CD4-positive, alpha-beta T cell (primary cell): ENCODE measurements at regions not wholly inside any gene's neighbourhood (a gene's known extent, or its start where the extent isn't known, plus 50 kb on each side); places are given as distances from the start of the nearest gene placed in this dataset.

ENCODE experiments used
- ATAC-seq: fragments of 200-7000 bp; cut with Tn5 transposase; one replicate; pipeline ENCODE4 v1.10.0; 2022; ENCODE audit warnings: mild to moderate bottlenecking; ENCODE audit not compliant: poor library complexity
- CTCF ChIA-PET: fragments of 350-600 bp; sonication (Branson Sonifier 250); formaldehyde crosslinking; loops from one replicate; lab custom pipeline; 2021; ENCODE audit warnings: antibody characterized with exemption, inconsistent platforms; lab: Charles Lee
- POLR2A ChIA-PET: fragments of 350-600 bp; sonication (Branson Sonifier 250); formaldehyde crosslinking; loops from one replicate; lab custom pipeline; 2021; ENCODE audit warnings: antibody characterized with exemption, inconsistent platforms; lab: Charles Lee
- DNase-seq, 14 experiments: peaks; one replicate each; pipeline ENCODE4 v3.0.0-alpha.2; 2013 to 2020; ENCODE audit warnings: mixed read lengths in 2 of 14
- H3K27ac ChIP-seq, 2 donors: one replicate each; pipeline versions ENCODE4 v1.5.1 to v1.7.0; 2013; ENCODE audit warnings: low read length in 2 of 2, low read depth in 1 of 2, mild to moderate bottlenecking in 1 of 2
- H3K27me3 ChIP-seq, 2 experiments: 1 replicate in 1 of 2; 2 replicates in 1 of 2; pipeline versions ENCODE4 v1.6.1 to v1.7.0; 2013; ENCODE audit warnings: low read length in 2 of 2, control low read depth in 1 of 2, mild to moderate bottlenecking in 1 of 2, moderate library complexity in 1 of 2; ENCODE audit not compliant: insufficient read depth in 2 of 2, control insufficient read depth in 1 of 2
- H3K36me3 ChIP-seq: one replicate; pipeline ENCODE4 v1.6.1; 2013; ENCODE audit warnings: low read length, control low read depth; ENCODE audit not compliant: insufficient read depth
- H3K4me1 ChIP-seq: one replicate; pipeline ENCODE4 v1.6.1; 2013; ENCODE audit warnings: low read length, control low read depth; ENCODE audit not compliant: insufficient read depth
- H3K4me3 ChIP-seq: one replicate; pipeline ENCODE4 v1.5.1; 2013; ENCODE audit warnings: mild to moderate bottlenecking, low read length, moderate library complexity
- H3K9me3 ChIP-seq, 2 experiments: 1 replicate in 1 of 2; 2 replicates in 1 of 2; pipeline versions ENCODE4 v1.6.1 to v1.7.0; 2013; ENCODE audit warnings: low read length in 2 of 2, mild to moderate bottlenecking in 2 of 2, control low read depth in 1 of 2, moderate library complexity in 1 of 2; ENCODE audit not compliant: control insufficient read depth in 1 of 2, insufficient read depth in 1 of 2
- H3K27ac Mint-ChIP-seq: one replicate; pipeline ENCODE4 v1.8.0; 2020; ENCODE audit warnings: mixed read lengths
- H3K27me3 Mint-ChIP-seq: one replicate; pipeline ENCODE4 v1.8.0; 2021; ENCODE audit warnings: mixed read lengths
- H3K36me3 Mint-ChIP-seq: one replicate; pipeline ENCODE4 v1.8.0; 2021; ENCODE audit warnings: low read depth, mixed read lengths
- H3K4me1 Mint-ChIP-seq: one replicate; pipeline ENCODE4 v1.8.0; 2021; ENCODE audit warnings: low read depth, mixed read lengths
- H3K4me3 Mint-ChIP-seq: one replicate; pipeline ENCODE4 v1.8.0; 2020; ENCODE audit warnings: mild to moderate bottlenecking, mixed read lengths
- H3K9me3 Mint-ChIP-seq: one replicate; pipeline ENCODE4 v1.8.0; 2020; ENCODE audit warnings: mixed read lengths
- intact Hi-C, 2 experiments: fragments of 100-400 bp; cut with DNase I in 1 of 2; cut with micrococcal nuclease in 1 of 2; formaldehyde crosslinking; loops; one replicate each; pipeline versions ENCODE4 v1.15.1 to v1.9.0; 2023 to 2025; cut with DNase I, micrococcal nuclease
- TF ChIP-seq, protein P1 (sequence below): fragments of 200-600 bp; IDR thresholded peaks from one replicate; pipeline ENCODE4 v1.8.0; 2022; ENCODE audit warnings: antibody characterized with exemption, mild to moderate bottlenecking

DNA sequence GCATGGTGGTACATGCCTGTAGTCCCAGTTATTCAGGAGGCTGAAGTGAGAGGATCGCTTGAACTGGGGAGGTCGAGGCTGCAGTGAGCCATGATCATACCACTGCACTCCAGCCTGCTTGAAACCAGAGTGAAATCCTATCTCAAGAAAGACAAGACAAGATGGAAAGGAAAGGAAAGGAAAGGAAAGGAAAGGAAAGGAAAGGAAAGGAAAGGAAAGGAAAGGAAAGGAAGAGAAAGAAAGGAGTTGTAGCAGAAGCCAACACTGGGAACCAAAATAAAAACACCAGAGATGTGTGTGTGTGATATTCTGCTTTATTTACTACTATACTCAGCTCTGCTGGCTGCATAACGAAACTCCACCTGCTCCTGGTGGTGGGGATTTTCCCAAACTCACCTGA lies 115.3 kb downstream of the DRD1 start:
- peaks cover 23% of the 10 kb centered on the region for H3K27me3 Mint-ChIP-seq
- H3K36me3 Mint-ChIP-seq: no peaks in the 10 kb centered on the region
- CTCF ChIA-PET: no interaction called here

DNA sequence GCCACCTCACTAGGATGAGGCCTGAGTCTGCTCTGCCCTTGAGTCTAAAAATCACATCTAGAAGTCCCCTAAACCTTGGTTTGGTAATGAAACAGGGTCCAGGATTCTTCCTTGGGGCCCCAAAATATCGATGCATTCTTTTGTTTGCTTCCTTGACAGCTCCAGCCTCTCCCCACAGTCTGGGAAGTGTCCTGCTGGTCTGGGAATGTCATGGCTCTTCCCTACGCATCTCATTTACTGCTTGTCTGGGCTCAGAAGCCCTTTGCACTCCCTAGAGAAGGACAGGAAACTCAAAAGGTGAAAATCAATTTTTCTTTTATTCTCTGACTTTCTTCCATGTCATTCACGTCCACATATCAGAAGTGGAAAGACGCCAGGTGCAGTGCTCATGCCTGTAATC lies 115.8 kb downstream of the DRD1 start:
- ATAC-seq (no peak), DNase-seq (no peak)
- ChIA-PET CTCF (no interaction called here), POLR2A (no interaction called here)
- Histone ChIP-seq H3K4me3 (no peak overlapping the region), H3K9me3 (peaks cover 0 to 6% of the 10 kb centered on the region in 2 experiments), H3K27ac (no peak overlapping the region), H3K27me3 (peaks cover 0 to 4% of the 10 kb centered on the region in 2 experiments), H3K36me3 (no peaks in the 10 kb centered on the region), H3K4me1 (no peaks in the 10 kb centered on the region)
- Mint-ChIP-seq H3K27me3 (peaks cover 23% of the 10 kb centered on the region), H3K4me3 (no peak overlapping the region), H3K9me3 (no peaks in the 10 kb centered on the region), H3K36me3 (no peaks in the 10 kb centered on the region), H3K27ac (no peak overlapping the region), H3K4me1 (no peaks in the 10 kb centered on the region)
- TF ChIP-seq, protein P1, sequence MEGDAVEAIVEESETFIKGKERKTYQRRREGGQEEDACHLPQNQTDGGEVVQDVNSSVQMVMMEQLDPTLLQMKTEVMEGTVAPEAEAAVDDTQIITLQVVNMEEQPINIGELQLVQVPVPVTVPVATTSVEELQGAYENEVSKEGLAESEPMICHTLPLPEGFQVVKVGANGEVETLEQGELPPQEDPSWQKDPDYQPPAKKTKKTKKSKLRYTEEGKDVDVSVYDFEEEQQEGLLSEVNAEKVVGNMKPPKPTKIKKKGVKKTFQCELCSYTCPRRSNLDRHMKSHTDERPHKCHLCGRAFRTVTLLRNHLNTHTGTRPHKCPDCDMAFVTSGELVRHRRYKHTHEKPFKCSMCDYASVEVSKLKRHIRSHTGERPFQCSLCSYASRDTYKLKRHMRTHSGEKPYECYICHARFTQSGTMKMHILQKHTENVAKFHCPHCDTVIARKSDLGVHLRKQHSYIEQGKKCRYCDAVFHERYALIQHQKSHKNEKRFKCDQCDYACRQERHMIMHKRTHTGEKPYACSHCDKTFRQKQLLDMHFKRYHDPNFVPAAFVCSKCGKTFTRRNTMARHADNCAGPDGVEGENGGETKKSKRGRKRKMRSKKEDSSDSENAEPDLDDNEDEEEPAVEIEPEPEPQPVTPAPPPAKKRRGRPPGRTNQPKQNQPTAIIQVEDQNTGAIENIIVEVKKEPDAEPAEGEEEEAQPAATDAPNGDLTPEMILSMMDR: no peak
- intact Hi-C loops: no loop called here

More for the DNA sequence above, 115.3 kb downstream of the DRD1 start:
- POLR2A ChIA-PET: no interaction called here
- Mint-ChIP-seq H3K4me1 (no peaks in the 10 kb centered on the region), H3K4me3 (no peak overlapping the region), H3K27ac (no peak overlapping the region), H3K9me3 (no peaks in the 10 kb centered on the region)
- Histone ChIP-seq H3K4me3 (no peak overlapping the region), H3K4me1 (no peaks in the 10 kb centered on the region), H3K9me3 (peaks cover 0 to 6% of the 10 kb centered on the region in 2 experiments), H3K36me3 (no peaks in the 10 kb centered on the region), H3K27me3 (peaks cover 0 to 4% of the 10 kb centered on the region in 2 experiments), H3K27ac (no peak overlapping the region)
- DNase-seq (no peak), ATAC-seq (no peak)
- intact Hi-C loops: no loop called here
- TF ChIP-seq, protein P1: no peak

DNA sequence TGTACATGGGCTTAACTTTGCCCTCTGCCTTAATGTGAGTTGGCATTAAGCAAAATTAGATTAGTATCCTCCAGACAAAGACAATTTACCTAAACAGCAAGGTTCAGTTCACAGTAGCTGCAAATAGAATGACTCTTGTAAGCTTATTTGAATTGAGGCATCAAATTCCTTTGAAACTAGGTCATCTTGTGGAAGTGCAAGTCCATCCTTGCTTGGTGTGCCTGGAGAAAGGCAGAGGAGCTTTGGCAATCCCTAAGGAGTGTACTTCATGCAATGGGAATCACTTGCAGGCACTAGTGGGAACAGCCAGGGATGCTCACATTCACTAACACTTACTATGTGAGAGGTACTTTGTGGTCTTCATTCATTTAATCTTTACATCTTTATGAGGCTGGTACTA lies 118.3 kb downstream of the DRD1 start:
- peaks cover 4% of the 10 kb centered on the region in 2 experiments for H3K27me3 ChIP-seq
- Mint-ChIP-seq H3K4me1 (no peaks in the 10 kb centered on the region), H3K36me3 (no peaks in the 10 kb centered on the region), H3K4me3 (no peak overlapping the region), H3K27ac (no peak overlapping the region), H3K9me3 (no peaks in the 10 kb centered on the region), H3K27me3 (peaks cover 23% of the 10 kb centered on the region)
- H3K4me3 ChIP-seq: no peak overlapping the region
- H3K4me1 ChIP-seq: no peaks in the 10 kb centered on the region
- intact Hi-C loops: no loop called here
- no peak overlapping the region for H3K27ac ChIP-seq
- TF ChIP-seq, protein P1: no peak
- peaks cover 0 to 6% of the 10 kb centered on the region in 2 experiments for H3K9me3 ChIP-seq
- ATAC-seq: no peak
- ChIA-PET POLR2A (no interaction called here), CTCF (no interaction called here)
- no peak for DNase-seq
- no peaks in the 10 kb centered on the region for H3K36me3 ChIP-seq
